Astrocyte of the cerebellum (primary cell): ENCODE measurements at regions not wholly inside any gene's neighbourhood (a gene's known extent, or its start where the extent isn't known, plus 50 kb on each side); places are given as distances from the start of the nearest gene placed in this dataset.
A peak's percentile ranks its signal among the peaks of the same experiment; 100 is the strongest.

ENCODE experiments used
- DNase-seq: peaks from one replicate; pipeline ENCODE4 v3.0.0-alpha.2; 2011; ENCODE audit warnings: low read depth
- H3K4me3 ChIP-seq: 2 replicates; pipeline ENCODE4 v1.5.1; 2011; ENCODE audit warnings: mild to moderate bottlenecking, low read depth, low read length, moderate library complexity
- CTCF ChIP-seq: IDR thresholded peaks from 2 replicates; pipeline ENCODE4 v1.5.1; 2012; ENCODE audit warnings: low read length, low read depth, moderate library complexity, mild to moderate bottlenecking; ENCODE audit errors: missing control alignments
- in situ Hi-C: cut with HindIII; loops from 2 replicates; pipeline ENCODE4 v1.10.0; 2017; ENCODE audit warnings: low sequenced_read_pairs

GRCh38 chr12:24446287-24446686, 496.8 kb upstream of the SOX5 start:
- DNase-seq: no peak
- in situ Hi-C loops: no loop called here
- TF ChIP-seq CTCF: no peak
- no peak overlapping the region for H3K4me3 ChIP-seq

GRCh38 chr12:24444634-24445033, 495.2 kb upstream of the SOX5 start:
- no peak overlapping the region for H3K4me3 ChIP-seq
- no peak for DNase-seq
- no peak for TF ChIP-seq CTCF
- in situ Hi-C loops: no loop called here

GRCh38 chr12:24441458-24441857, 492.0 kb upstream of the SOX5 start:
- in situ Hi-C loops: no loop called here
- H3K4me3 ChIP-seq: no peak overlapping the region
- TF ChIP-seq CTCF: no peak
- DNase-seq: no peak

- no peak for TF ChIP-seq CTCF
- no peak for DNase-seq
- in situ Hi-C loops: no loop called here
- no peak overlapping the region for H3K4me3 ChIP-seq
Measured at GRCh38 chr12:24436667-24437066, 487.2 kb upstream of the SOX5 start.

GRCh38 chr12:24431872-24432271, 482.4 kb upstream of the SOX5 start:
- in situ Hi-C loops: no loop called here
- DNase-seq: no peak
- TF ChIP-seq CTCF: no peak
- no peak overlapping the region for H3K4me3 ChIP-seq

GRCh38 chr12:24427776-24428175, 478.3 kb upstream of the SOX5 start:
- in situ Hi-C loops: no loop called here
- no peak overlapping the region for H3K4me3 ChIP-seq
- TF ChIP-seq CTCF: no peak
- no peak for DNase-seq

GRCh38 chr12:24425601-24425970, 476.1 kb upstream of the SOX5 start:
- in situ Hi-C loops: no loop called here
- peak; percentile 42 for DNase-seq
- TF ChIP-seq CTCF: no peak
- H3K4me3 ChIP-seq: no peak overlapping the region
